Type B pancreatic cell (in vitro differentiated cells): ENCODE measurements at regions not wholly inside any gene's neighbourhood (a gene's known extent, or its start where the extent isn't known, plus 50 kb on each side); places are given as distances from the start of the nearest gene placed in this dataset.
A peak's percentile ranks its signal among the peaks of the same experiment; 100 is the strongest.

Experiments used
- DNase-seq: peaks from one replicate; pipeline ENCODE4 v3.0.0; 2021; ENCODE audit warnings: mixed read lengths; ENCODE audit not compliant: unreplicated experiment; ENCODE audit errors: extremely low spot score
- H3K27ac Mint-ChIP-seq: 2 replicates; pipeline ENCODE4 v1.8.0; 2021; ENCODE audit warnings: mild to moderate bottlenecking, mixed read lengths
- H3K27me3 Mint-ChIP-seq: 2 replicates; pipeline ENCODE4 v1.8.0; 2021; ENCODE audit warnings: mixed read lengths
- H3K36me3 Mint-ChIP-seq: 2 replicates; pipeline ENCODE4 v1.8.0; 2021; ENCODE audit warnings: mixed read lengths
- H3K4me1 Mint-ChIP-seq: one replicate; pipeline ENCODE4 v1.8.0; 2021; ENCODE audit warnings: mixed read lengths; ENCODE audit not compliant: unreplicated experiment
- H3K4me3 Mint-ChIP-seq: 2 replicates; pipeline ENCODE4 v1.8.0; 2021; ENCODE audit warnings: mild to moderate bottlenecking, mixed read lengths
- H3K9me3 Mint-ChIP-seq: 2 replicates; pipeline ENCODE4 v1.8.0; 2021; ENCODE audit warnings: mixed read lengths
- TF ChIP-seq, protein P1 (sequence below): fragments of 200-600 bp; sonication (generic); conservative IDR thresholded peaks from 2 replicates; pipeline ENCODE4 v1.5.0; 2021; ENCODE audit warnings: antibody characterized with exemption, mild to moderate bottlenecking

DNA sequence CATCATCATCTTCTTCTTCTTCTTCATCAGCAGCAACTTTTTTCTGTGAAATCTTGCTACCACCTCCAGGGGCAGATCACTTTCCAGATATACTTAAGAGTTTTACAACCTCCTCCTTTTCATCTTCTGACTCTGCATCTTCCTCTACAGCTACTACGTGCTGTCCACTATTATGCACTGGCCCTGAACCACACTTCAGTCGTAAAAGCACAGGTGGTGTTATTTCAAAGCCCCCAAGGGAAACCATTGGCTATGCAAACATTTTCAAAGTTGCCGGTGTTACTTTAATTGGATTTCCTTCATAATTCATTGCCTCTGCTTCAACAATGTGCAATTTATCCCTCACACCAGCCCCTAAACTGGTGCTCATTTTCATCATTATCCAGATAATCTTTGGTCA lies 75.0 kb downstream of the POLR1D start:
- DNase-seq, result no peak
- Mint-ChIP-seq H3K4me1 (no peaks in the 10 kb centered on the region), H3K9me3 (peaks cover 5% of the 10 kb centered on the region), H3K27ac (no peak overlapping the region), H3K27me3 (peaks cover 36% of the 10 kb centered on the region), H3K4me3 (no peak overlapping the region), H3K36me3 (no peaks in the 10 kb centered on the region)
- TF ChIP-seq, protein P1, sequence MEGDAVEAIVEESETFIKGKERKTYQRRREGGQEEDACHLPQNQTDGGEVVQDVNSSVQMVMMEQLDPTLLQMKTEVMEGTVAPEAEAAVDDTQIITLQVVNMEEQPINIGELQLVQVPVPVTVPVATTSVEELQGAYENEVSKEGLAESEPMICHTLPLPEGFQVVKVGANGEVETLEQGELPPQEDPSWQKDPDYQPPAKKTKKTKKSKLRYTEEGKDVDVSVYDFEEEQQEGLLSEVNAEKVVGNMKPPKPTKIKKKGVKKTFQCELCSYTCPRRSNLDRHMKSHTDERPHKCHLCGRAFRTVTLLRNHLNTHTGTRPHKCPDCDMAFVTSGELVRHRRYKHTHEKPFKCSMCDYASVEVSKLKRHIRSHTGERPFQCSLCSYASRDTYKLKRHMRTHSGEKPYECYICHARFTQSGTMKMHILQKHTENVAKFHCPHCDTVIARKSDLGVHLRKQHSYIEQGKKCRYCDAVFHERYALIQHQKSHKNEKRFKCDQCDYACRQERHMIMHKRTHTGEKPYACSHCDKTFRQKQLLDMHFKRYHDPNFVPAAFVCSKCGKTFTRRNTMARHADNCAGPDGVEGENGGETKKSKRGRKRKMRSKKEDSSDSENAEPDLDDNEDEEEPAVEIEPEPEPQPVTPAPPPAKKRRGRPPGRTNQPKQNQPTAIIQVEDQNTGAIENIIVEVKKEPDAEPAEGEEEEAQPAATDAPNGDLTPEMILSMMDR, result no peak

DNA sequence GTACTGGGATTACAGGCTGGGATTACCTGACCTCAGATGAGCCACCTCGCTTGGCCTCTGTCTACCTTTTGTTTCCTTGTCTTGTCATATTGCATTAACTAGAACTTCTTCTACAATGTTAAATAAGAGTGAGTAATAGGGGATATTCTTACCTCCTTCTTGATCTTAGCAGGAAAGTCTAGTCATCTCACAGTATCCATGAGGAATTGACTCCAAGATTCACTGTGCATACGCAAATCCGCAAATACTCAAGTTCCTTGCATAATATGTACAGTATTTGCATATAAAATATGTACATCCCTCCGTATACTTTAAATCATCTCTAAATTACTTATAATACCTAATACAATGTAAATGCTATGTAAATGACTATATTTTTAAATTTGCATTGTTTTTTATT lies 78.3 kb downstream of the POLR1D start:
- Mint-ChIP-seq H3K9me3 (peaks cover 5% of the 10 kb centered on the region), H3K27me3 (peaks cover 36% of the 10 kb centered on the region), H3K4me1 (no peaks in the 10 kb centered on the region), H3K36me3 (no peaks in the 10 kb centered on the region), H3K27ac (no peak overlapping the region), H3K4me3 (no peak overlapping the region)
- TF ChIP-seq, protein P1, result no peak
- DNase-seq, result no peak

DNA sequence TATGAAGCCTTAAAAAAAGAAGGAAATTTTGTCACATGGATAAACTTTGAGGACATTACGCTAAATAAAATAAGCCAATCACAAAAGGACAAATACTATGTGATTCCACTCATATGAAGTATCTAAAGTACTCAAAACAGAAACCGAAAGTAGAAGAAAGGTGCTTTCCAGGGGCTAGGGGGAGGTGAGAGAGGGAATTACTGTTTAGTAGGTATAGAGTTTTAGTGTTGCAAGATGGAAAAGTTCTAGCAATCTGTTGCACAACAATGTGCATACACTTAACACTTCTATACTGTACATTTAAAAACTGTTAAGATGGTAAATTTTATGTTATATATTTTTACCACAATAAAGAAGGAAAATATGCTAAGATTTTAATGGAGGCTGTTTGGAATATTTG lies 83.0 kb downstream of the POLR1D start:
- no peaks in the 10 kb centered on the region for H3K4me1 Mint-ChIP-seq
- peaks cover 37% of the 10 kb centered on the region for H3K27me3 Mint-ChIP-seq
- H3K9me3 Mint-ChIP-seq, result peaks cover 15% of the 10 kb centered on the region
- no peak for DNase-seq
- no peaks in the 10 kb centered on the region for H3K36me3 Mint-ChIP-seq
- no peak overlapping the region for H3K27ac Mint-ChIP-seq
- TF ChIP-seq, protein P1, result no peak
- no peak overlapping the region for H3K4me3 Mint-ChIP-seq

DNA sequence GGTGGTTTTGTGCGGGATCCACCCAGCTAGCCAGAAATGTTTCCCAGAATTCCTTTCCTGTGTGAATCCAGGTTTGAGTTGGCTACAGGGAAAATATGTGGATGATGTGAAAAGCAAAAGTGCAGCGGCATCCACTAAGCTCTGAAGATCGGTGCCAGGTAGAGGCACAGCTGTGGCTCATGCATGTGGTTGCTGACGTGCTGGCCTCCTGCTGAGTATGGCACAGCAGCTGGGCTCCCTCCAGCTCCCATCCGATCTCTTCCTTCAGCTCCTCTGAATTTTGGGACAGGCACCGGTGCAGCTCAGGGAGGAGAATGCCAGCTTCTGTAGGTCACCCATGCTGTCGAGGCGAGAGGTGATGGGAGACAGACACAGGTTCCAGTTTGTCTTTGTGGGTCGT lies 84.0 kb upstream of the GSX1 start:
- TF ChIP-seq, protein P1, result no peak
- Mint-ChIP-seq H3K4me1 (no peaks in the 10 kb centered on the region), H3K27ac (no peak overlapping the region), H3K9me3 (peaks cover 15% of the 10 kb centered on the region), H3K27me3 (peaks cover 43% of the 10 kb centered on the region), H3K36me3 (no peaks in the 10 kb centered on the region), H3K4me3 (no peak overlapping the region)
- DNase-seq, result no peak

DNA sequence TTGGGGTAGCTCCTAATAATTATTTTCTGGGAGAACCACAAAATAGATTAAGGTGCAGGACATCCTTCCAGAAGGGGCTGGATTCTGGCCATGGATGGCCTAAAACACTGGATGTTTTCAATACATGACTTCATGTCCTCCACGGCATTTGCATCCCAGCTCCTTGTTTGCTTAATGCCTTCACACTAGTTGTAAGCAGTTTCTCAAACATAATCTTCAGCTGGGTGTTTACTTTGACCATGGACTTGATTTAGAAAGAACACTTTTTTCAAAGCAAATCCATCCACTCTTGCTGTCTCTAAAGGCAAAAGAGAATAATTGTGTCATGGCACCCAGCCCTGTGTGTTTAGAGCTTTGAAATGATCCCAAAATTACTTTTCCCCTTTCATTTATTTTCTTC lies 82.5 kb upstream of the GSX1 start:
- Mint-ChIP-seq H3K4me1 (no peaks in the 10 kb centered on the region), H3K9me3 (peaks cover 15% of the 10 kb centered on the region), H3K27ac (no peak overlapping the region), H3K36me3 (no peaks in the 10 kb centered on the region), H3K27me3 (peaks cover 35% of the 10 kb centered on the region), H3K4me3 (no peak overlapping the region)
- TF ChIP-seq, protein P1, result no peak
- DNase-seq, result no peak

DNA sequence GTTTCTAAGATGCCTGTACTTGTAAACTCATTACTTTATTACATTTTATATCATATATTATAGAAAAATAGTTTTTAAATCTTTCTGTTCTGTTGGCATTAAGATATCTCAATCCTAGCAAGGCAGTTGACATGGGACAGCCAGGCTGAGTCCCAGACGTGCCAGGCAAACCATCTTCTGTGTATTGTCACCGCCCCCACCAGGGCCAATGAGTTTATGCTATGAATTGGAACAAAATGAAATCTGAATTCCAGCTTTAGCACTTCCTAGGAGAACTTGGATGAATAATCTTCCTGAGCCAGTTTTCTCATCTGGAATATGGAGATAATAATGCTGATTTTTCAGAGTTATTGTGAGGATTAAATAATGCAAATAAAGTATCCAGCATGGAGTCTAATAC lies 79.9 kb upstream of the GSX1 start:
- DNase-seq, result no peak

More for the DNA sequence above, 79.9 kb upstream of the GSX1 start:
- Mint-ChIP-seq H3K9me3 (peaks cover 6% of the 10 kb centered on the region), H3K4me3 (no peak overlapping the region), H3K36me3 (no peaks in the 10 kb centered on the region), H3K4me1 (no peaks in the 10 kb centered on the region), H3K27me3 (peaks cover 22% of the 10 kb centered on the region), H3K27ac (no peak overlapping the region)
- TF ChIP-seq, protein P1, result peak; percentile 47
